Fibroblast of lung (primary cell): ENCODE measurements at regions not wholly inside any gene's neighbourhood (a gene's known extent, or its start where the extent isn't known, plus 50 kb on each side); places are given as distances from the start of the nearest gene placed in this dataset.

Experiments
- DNase-seq, 2 donors: peaks; one replicate each; pipeline versions ENCODE4 v3.0.0 to v3.0.0-alpha.2; 2010; ENCODE audit warnings: low read depth in 2 of 2
- H2AFZ ChIP-seq: 2 replicates; pipeline ENCODE4 v1.5.1; 2012; ENCODE audit warnings: low read length, control low read depth, inconsistent platforms
- H3K27ac ChIP-seq: 2 replicates; pipeline ENCODE4 v1.5.1; 2011; ENCODE audit warnings: low read length, control low read depth; ENCODE audit not compliant: insufficient read depth
- H3K27me3 ChIP-seq: 2 replicates; pipeline ENCODE4 v1.5.1; 2011; ENCODE audit warnings: mild to moderate bottlenecking, low read length; ENCODE audit not compliant: control insufficient read depth, insufficient read depth
- H3K36me3 ChIP-seq: 2 replicates; pipeline ENCODE4 v1.5.1; 2011; ENCODE audit warnings: low read length; ENCODE audit not compliant: control insufficient read depth, insufficient read depth
- H3K4me1 ChIP-seq: 2 replicates; pipeline ENCODE4 v1.5.1; 2011; ENCODE audit warnings: low read length; ENCODE audit not compliant: control insufficient read depth, insufficient read depth; ENCODE audit errors: extremely low read depth
- H3K4me2 ChIP-seq: 2 replicates; pipeline ENCODE4 v1.5.1; 2011; ENCODE audit warnings: low read length, control low read depth; ENCODE audit not compliant: insufficient read depth; ENCODE audit errors: extremely low read depth
- H3K4me3 ChIP-seq, 4 experiments: fragments of 200-600 bp in 1 of 4; sonication (generic) in 1 of 4; replicated peaks in 1 of 4; 2 replicates each; pipeline ENCODE4 v1.5.1; 2011 to 2016; ENCODE audit warnings: low read length in 4 of 4, low read depth in 3 of 4, mild to moderate bottlenecking in 3 of 4, control low read depth in 2 of 4, inconsistent platforms in 1 of 4, mixed read lengths in 1 of 4; ENCODE audit not compliant: insufficient read depth in 1 of 4; ENCODE audit errors: control extremely low read depth in 1 of 4
- H3K79me2 ChIP-seq: 2 replicates; pipeline ENCODE4 v1.5.1; 2012; ENCODE audit warnings: mild to moderate bottlenecking, low read length, inconsistent platforms; ENCODE audit not compliant: control insufficient read depth, insufficient read depth
- H3K9ac ChIP-seq: 2 replicates; pipeline ENCODE4 v1.5.1; 2011; ENCODE audit warnings: mild to moderate bottlenecking, low read length, control low read depth; ENCODE audit not compliant: insufficient read depth
- H3K9me3 ChIP-seq: 2 replicates; pipeline ENCODE4 v1.5.1; 2012; ENCODE audit warnings: low read depth, low read length; ENCODE audit not compliant: control insufficient read depth, insufficient read depth
- H4K20me1 ChIP-seq: 2 replicates; pipeline ENCODE4 v1.5.1; 2011; ENCODE audit warnings: low read length; ENCODE audit not compliant: control insufficient read depth, insufficient read depth; ENCODE audit errors: extremely low read depth
- CTCF ChIP-seq, 2 donors: IDR thresholded peaks in 1 of 2; conservative IDR thresholded peaks in 1 of 2; 1 replicate in 1 of 2; 2 replicates in 1 of 2; pipeline ENCODE4 v1.5.1; 2011 to 2012; ENCODE audit warnings: low read length in 2 of 2, control low read depth in 1 of 2, inconsistent platforms in 1 of 2, low read depth in 1 of 2, mild to moderate bottlenecking in 1 of 2
- EZH2 ChIP-seq: IDR thresholded peaks from 2 replicates; pipeline ENCODE4 v1.5.1; 2012; ENCODE audit warnings: low read length, control low read depth, mild to moderate bottlenecking; ENCODE audit errors: missing control alignments

GRCh38 chr20:41770427-41770826 is 152.2 kb upstream of the CHD6 start:
- no peaks in the 10 kb centered on the region for H3K4me1 ChIP-seq
- TF ChIP-seq CTCF (conservative IDR thresholded peaks at IDR 0.05 in 1 of 2, IDR thresholded peaks at IDR 0.05 in 1 of 2; ENCODE audit: low read depth in 1 of 2, low read length in 2 of 2) (no peak), EZH2 (no peak)

GRCh38 chr20:41769592-41770018 is 151.4 kb upstream of the CHD6 start:
- no peak overlapping the region for H2AFZ ChIP-seq
- no peaks in the 10 kb centered on the region for H3K79me2 ChIP-seq
- H3K27ac ChIP-seq: no peak overlapping the region
- no peak for TF ChIP-seq EZH2
- no peak for TF ChIP-seq CTCF (conservative IDR thresholded peaks at IDR 0.05 in 1 of 2, IDR thresholded peaks at IDR 0.05 in 1 of 2; ENCODE audit: low read depth in 1 of 2, low read length in 2 of 2)
- H3K9ac ChIP-seq: no peak overlapping the region
- no peaks in the 10 kb centered on the region for H3K36me3 ChIP-seq
- H4K20me1 ChIP-seq: no peaks in the 10 kb centered on the region
- no peak for DNase-seq
- H3K4me3 ChIP-seq: no peak overlapping the region
- no peaks in the 10 kb centered on the region for H3K9me3 ChIP-seq
- H3K4me1 ChIP-seq: no peaks in the 10 kb centered on the region
- H3K27me3 ChIP-seq: no peaks in the 10 kb centered on the region
- no peak overlapping the region for H3K4me2 ChIP-seq

More at GRCh38 chr20:41770427-41770826, 152.2 kb upstream of the CHD6 start:
- Histone ChIP-seq H3K27ac (no peak overlapping the region), H3K4me2 (no peak overlapping the region), H2AFZ (no peak overlapping the region), H3K4me3 (no peak overlapping the region), H3K9ac (no peak overlapping the region), H3K79me2 (no peaks in the 10 kb centered on the region), H3K36me3 (no peaks in the 10 kb centered on the region), H3K27me3 (no peaks in the 10 kb centered on the region), H4K20me1 (no peaks in the 10 kb centered on the region), H3K9me3 (no peaks in the 10 kb centered on the region)
- no peak for DNase-seq

GRCh38 chr20:41750137-41750536 is 132.0 kb upstream of the CHD6 start:
- no peaks in the 10 kb centered on the region for H3K4me1 ChIP-seq
- H3K79me2 ChIP-seq: no peaks in the 10 kb centered on the region
- no peaks in the 10 kb centered on the region for H3K27me3 ChIP-seq
- H3K36me3 ChIP-seq: no peaks in the 10 kb centered on the region
- no peak overlapping the region for H3K4me2 ChIP-seq
- no peak overlapping the region for H3K9ac ChIP-seq
- no peaks in the 10 kb centered on the region for H4K20me1 ChIP-seq
- TF ChIP-seq EZH2 (no peak), CTCF (conservative IDR thresholded peaks at IDR 0.05 in 1 of 2, IDR thresholded peaks at IDR 0.05 in 1 of 2; ENCODE audit: low read depth in 1 of 2, low read length in 2 of 2) (no peak)
- no peak for DNase-seq
- H2AFZ ChIP-seq: no peak overlapping the region
- no peaks in the 10 kb centered on the region for H3K9me3 ChIP-seq
- H3K4me3 ChIP-seq: no peak overlapping the region
- no peak overlapping the region for H3K27ac ChIP-seq
